ENCODE measurements at regions not wholly inside any gene's neighbourhood (a gene's known extent, or its start where the extent isn't known, plus 50 kb on each side); places are given as distances from the start of the nearest gene placed in this dataset.

GRCh38 chr4:189291939-189292338 lies 648.7 kb upstream of the FRG1 start:
- TF ChIP-seq CTCF (IDR thresholded peaks at IDR 0.05; ENCODE audit: unreplicated experiment) = no peak
- no peaks in the 10 kb centered on the region for H3K36me3 Mint-ChIP-seq (ENCODE audit: insufficient read depth, unreplicated experiment)
- intact Hi-C loops (cut with micrococcal nuclease; ENCODE audit: unreplicated experiment) = no loop called here
- no peak overlapping the region for H3K27ac Mint-ChIP-seq (ENCODE audit: unreplicated experiment)
- H3K27me3 Mint-ChIP-seq (ENCODE audit: unreplicated experiment) = no peaks in the 10 kb centered on the region
- H3K4me1 Mint-ChIP-seq (ENCODE audit: low read depth, unreplicated experiment) = no peaks in the 10 kb centered on the region
- CTCF ChIA-PET = no interaction called here
- H3K9me3 Mint-ChIP-seq (ENCODE audit: low read depth, unreplicated experiment) = peaks cover 6% of the 10 kb centered on the region
- no peak for DNase-seq
- no TSS peak for BruUV-seq (replicated peaks)
- H3K4me3 Mint-ChIP-seq (ENCODE audit: low read depth, unreplicated experiment) = no peak overlapping the region

GRCh38 chr4:189293459-189293858 lies 647.2 kb upstream of the FRG1 start:
- no peak for TF ChIP-seq CTCF (IDR thresholded peaks at IDR 0.05; ENCODE audit: unreplicated experiment)
- BruUV-seq (replicated peaks) = no TSS peak
- no peaks in the 10 kb centered on the region for H3K4me1 Mint-ChIP-seq (ENCODE audit: low read depth, unreplicated experiment)
- no peak for DNase-seq
- intact Hi-C loops (cut with micrococcal nuclease; ENCODE audit: unreplicated experiment) = no loop called here
- CTCF ChIA-PET = no interaction called here
- no peaks in the 10 kb centered on the region for H3K27me3 Mint-ChIP-seq (ENCODE audit: unreplicated experiment)
- no peak overlapping the region for H3K27ac Mint-ChIP-seq (ENCODE audit: unreplicated experiment)
- H3K36me3 Mint-ChIP-seq (ENCODE audit: insufficient read depth, unreplicated experiment) = no peaks in the 10 kb centered on the region
- peaks cover 6% of the 10 kb centered on the region for H3K9me3 Mint-ChIP-seq (ENCODE audit: low read depth, unreplicated experiment)
- no peak overlapping the region for H3K4me3 Mint-ChIP-seq (ENCODE audit: low read depth, unreplicated experiment)

- BruUV-seq (replicated peaks) = no TSS peak
- CTCF ChIA-PET = no interaction called here
Measured at GRCh38 chr4:189294574-189294973, 646.1 kb upstream of the FRG1 start.

GRCh38 chr4:189299706-189300105 lies 641.0 kb upstream of the FRG1 start:
- no TSS peak for BruUV-seq (replicated peaks)
- Mint-ChIP-seq H3K9me3 (ENCODE audit: low read depth, unreplicated experiment) (peaks cover 2% of the 10 kb centered on the region), H3K27ac (ENCODE audit: unreplicated experiment) (no peak overlapping the region), H3K36me3 (ENCODE audit: insufficient read depth, unreplicated experiment) (no peaks in the 10 kb centered on the region), H3K27me3 (ENCODE audit: unreplicated experiment) (no peaks in the 10 kb centered on the region), H3K4me1 (ENCODE audit: low read depth, unreplicated experiment) (no peaks in the 10 kb centered on the region), H3K4me3 (ENCODE audit: low read depth, unreplicated experiment) (no peak overlapping the region)
- no peak for DNase-seq
- CTCF ChIA-PET = no interaction called here
- no peak for TF ChIP-seq CTCF (IDR thresholded peaks at IDR 0.05; ENCODE audit: unreplicated experiment)
- intact Hi-C loops (cut with micrococcal nuclease; ENCODE audit: unreplicated experiment) = no loop called here

More at GRCh38 chr4:189294574-189294973, 646.1 kb upstream of the FRG1 start:
- no peak overlapping the region for H3K27ac Mint-ChIP-seq (ENCODE audit: unreplicated experiment)
- TF ChIP-seq CTCF (IDR thresholded peaks at IDR 0.05; ENCODE audit: unreplicated experiment) = no peak
- H3K9me3 Mint-ChIP-seq (ENCODE audit: low read depth, unreplicated experiment) = peaks cover 6% of the 10 kb centered on the region
- H3K27me3 Mint-ChIP-seq (ENCODE audit: unreplicated experiment) = no peaks in the 10 kb centered on the region
- no peak overlapping the region for H3K4me3 Mint-ChIP-seq (ENCODE audit: low read depth, unreplicated experiment)
- intact Hi-C loops (cut with micrococcal nuclease; ENCODE audit: unreplicated experiment) = no loop called here
- no peak for DNase-seq
- no peaks in the 10 kb centered on the region for H3K4me1 Mint-ChIP-seq (ENCODE audit: low read depth, unreplicated experiment)
- no peaks in the 10 kb centered on the region for H3K36me3 Mint-ChIP-seq (ENCODE audit: insufficient read depth, unreplicated experiment)

- Mint-ChIP-seq H3K27me3 (ENCODE audit: unreplicated experiment) (no peaks in the 10 kb centered on the region), H3K9me3 (ENCODE audit: low read depth, unreplicated experiment) (peaks cover 2% of the 10 kb centered on the region), H3K4me1 (ENCODE audit: low read depth, unreplicated experiment) (no peaks in the 10 kb centered on the region), H3K4me3 (ENCODE audit: low read depth, unreplicated experiment) (no peak overlapping the region), H3K36me3 (ENCODE audit: insufficient read depth, unreplicated experiment) (no peaks in the 10 kb centered on the region), H3K27ac (ENCODE audit: unreplicated experiment) (no peak overlapping the region)
- CTCF ChIA-PET = no interaction called here
- intact Hi-C loops (cut with micrococcal nuclease; ENCODE audit: unreplicated experiment) = no loop called here
- no peak for DNase-seq
- no TSS peak for BruUV-seq (replicated peaks)
- TF ChIP-seq CTCF (IDR thresholded peaks at IDR 0.05; ENCODE audit: unreplicated experiment) = no peak
Measured at GRCh38 chr4:189301692-189302091, 639.0 kb upstream of the FRG1 start.
